Gastroesophageal sphincter (tissue), 4 donors: ENCODE measurements at regions not wholly inside any gene's neighbourhood (a gene's known extent, or its start where the extent isn't known, plus 50 kb on each side); places are given as distances from the start of the nearest gene placed in this dataset.

Experiments
- ATAC-seq: fragments of 150-250 bp; one replicate; pipeline ENCODE4 v1.9.1; 2016; ENCODE audit warnings: mild to moderate bottlenecking, moderate library complexity
- H3K27ac ChIP-seq, 4 donors: fragments of 200-600 bp; sonication (generic) in 3 of 4; 1 replicate in 3 of 4; 2 replicates in 1 of 4; pipeline ENCODE4 v1.5.1; 2016 to 2019
- H3K27me3 ChIP-seq: fragments of 200-600 bp; sonication (generic); one replicate; pipeline ENCODE4 v1.5.1; 2019
- H3K36me3 ChIP-seq, 2 donors: fragments of 200-600 bp; sonication (generic); one replicate each; pipeline ENCODE4 v1.5.1; 2019; ENCODE audit warnings: control low read depth in 1 of 2
- H3K4me1 ChIP-seq, 3 donors: fragments of 200-600 bp; sonication (generic); 1 replicate in 2 of 3; 2 replicates in 1 of 3; pipeline ENCODE4 v1.5.1; 2016 to 2019; ENCODE audit warnings: control low read depth in 2 of 3
- H3K4me3 ChIP-seq, 2 donors: fragments of 200-600 bp; sonication (generic); one replicate each; pipeline ENCODE4 v1.5.1; 2019; ENCODE audit warnings: mild to moderate bottlenecking in 1 of 2, moderate library complexity in 1 of 2
- H3K9me3 ChIP-seq, 3 donors: fragments of 200-600 bp; sonication (generic); one replicate each; pipeline ENCODE4 v1.5.1; 2017 to 2019; ENCODE audit warnings: control low read depth in 2 of 3
- CTCF ChIP-seq, 4 experiments: fragments of 200-600 bp in 2 of 4; fragments of 450-650 bp in 2 of 4; sonication (generic) in 1 of 4; IDR thresholded peaks; one replicate each; pipeline ENCODE4 v1.5.1; 2017 to 2019; ENCODE audit warnings: antibody characterized with exemption in 4 of 4, mild to moderate bottlenecking in 2 of 4, moderate library complexity in 2 of 4
- EP300 ChIP-seq: sonication (generic); formaldehyde crosslinking; IDR thresholded peaks from one replicate; pipeline ENCODE4 v1.6.1; 2017; ENCODE audit warnings: antibody characterized with exemption, mild to moderate bottlenecking
- POLR2A ChIP-seq, 2 donors: fragments of 450-650 bp; IDR thresholded peaks; one replicate each; pipeline ENCODE4 v1.6.1; 2017; ENCODE audit warnings: antibody characterized with exemption in 2 of 2, mild to moderate bottlenecking in 2 of 2, moderate library complexity in 1 of 2
- POLR2AphosphoS5 ChIP-seq: sonication (generic); formaldehyde crosslinking; IDR thresholded peaks from one replicate; pipeline ENCODE4 v1.6.1; 2017; ENCODE audit warnings: antibody characterized with exemption
- WGBS, 2 donors: methylation state at CpG; one replicate each; pipeline ENCODE4 v1.1.5; 2018; ENCODE audit warnings: low coverage in 1 of 2; 5-methylcytosine and 5-hydroxymethylcytosine counted together

GRCh38 chr5:125148706-125149105, 402.3 kb upstream of the ZNF608 start:
- 54 to 65% methylated on average over 2 to 3 of the region's 3 CpGs for WGBS, 2 donors
- TF ChIP-seq CTCF (IDR thresholded peaks at IDR 0.05) (no peak), EP300 (no peak), POLR2A (IDR thresholded peaks at IDR 0.05) (no peak), POLR2AphosphoS5 (no peak)
- Histone ChIP-seq H3K4me1 (no peaks in the 10 kb centered on the region), H3K27ac (no peak overlapping the region), H3K27me3 (no peaks in the 10 kb centered on the region), H3K36me3 (no peaks in the 10 kb centered on the region), H3K4me3 (no peak overlapping the region), H3K9me3 (no peaks in the 10 kb centered on the region)
- peak; percentile 66 for ATAC-seq

GRCh38 chr5:125149110-125149509, 402.7 kb upstream of the ZNF608 start:
- ATAC-seq, result no peak
- Histone ChIP-seq H3K4me3 (no peak overlapping the region), H3K9me3 (no peaks in the 10 kb centered on the region), H3K36me3 (no peaks in the 10 kb centered on the region), H3K27ac (no peak overlapping the region), H3K27me3 (no peaks in the 10 kb centered on the region), H3K4me1 (no peaks in the 10 kb centered on the region)
- no peak for TF ChIP-seq EP300
- TF ChIP-seq CTCF (IDR thresholded peaks at IDR 0.05), result no peak
- TF ChIP-seq POLR2A (IDR thresholded peaks at IDR 0.05), result no peak
- TF ChIP-seq POLR2AphosphoS5, result no peak
- WGBS, 2 donors, result 39 to 62% methylated on average over 3 of the region's 3 CpGs

- 60 to 74% methylated on average over 4 of the region's 4 CpGs for whole genome bisulfite sequencing, 2 donors
- no peaks in the 10 kb centered on the region for H3K9me3 ChIP-seq
- H3K36me3 ChIP-seq, result no peaks in the 10 kb centered on the region
- no peak for TF ChIP-seq CTCF (IDR thresholded peaks at IDR 0.05)
- TF ChIP-seq POLR2AphosphoS5, result no peak
- no peak for TF ChIP-seq POLR2A (IDR thresholded peaks at IDR 0.05)
- TF ChIP-seq EP300, result no peak
- no peaks in the 10 kb centered on the region for H3K27me3 ChIP-seq
- ATAC-seq, result no peak
- no peaks in the 10 kb centered on the region for H3K4me1 ChIP-seq
- no peak overlapping the region for H3K4me3 ChIP-seq
- H3K27ac ChIP-seq, result no peak overlapping the region
These were observed 403.1 kb upstream of the ZNF608 start for GRCh38 chr5:125149527-125149926.

GRCh38 chr5:125150041-125150669, 403.7 kb upstream of the ZNF608 start:
- Histone ChIP-seq H3K36me3 (no peaks in the 10 kb centered on the region), H3K4me1 (no peaks in the 10 kb centered on the region), H3K4me3 (no peak overlapping the region), H3K27ac (no peak overlapping the region), H3K9me3 (no peaks in the 10 kb centered on the region), H3K27me3 (no peaks in the 10 kb centered on the region)
- no peak for ATAC-seq
- TF ChIP-seq CTCF (IDR thresholded peaks at IDR 0.05) (no peak), EP300 (no peak), POLR2A (IDR thresholded peaks at IDR 0.05) (no peak), POLR2AphosphoS5 (no peak)
- WGBS, 2 donors, result 69 to 79% methylated on average over 3 of the region's 3 CpGs

GRCh38 chr5:125151150-125151900, 404.9 kb upstream of the ZNF608 start:
- ATAC-seq, result no peak
- Histone ChIP-seq H3K9me3 (no peaks in the 10 kb centered on the region), H3K4me1 (no peaks in the 10 kb centered on the region), H3K4me3 (no peak overlapping the region), H3K27me3 (no peaks in the 10 kb centered on the region), H3K27ac (no peak overlapping the region), H3K36me3 (no peaks in the 10 kb centered on the region)
- 59 to 93% methylated on average over 3 to 4 of the region's 4 CpGs for WGBS, 2 donors
- no peak for TF ChIP-seq POLR2AphosphoS5
- no peak for TF ChIP-seq POLR2A (IDR thresholded peaks at IDR 0.05)
- TF ChIP-seq CTCF (IDR thresholded peaks at IDR 0.05), result no peak
- TF ChIP-seq EP300, result no peak
